Gastrocnemius medialis (tissue), 4 donors: ENCODE measurements at regions not wholly inside any gene's neighbourhood (a gene's known extent, or its start where the extent isn't known, plus 50 kb on each side); places are given as distances from the start of the nearest gene placed in this dataset.

Experiments used
- ATAC-seq, 2 donors: fragments of 150-250 bp; one replicate each; pipeline ENCODE4 v1.9.1; 2016
- DNase-seq, 2 donors: peaks; one replicate each; pipeline ENCODE4 v3.0.0-alpha.2; 2019
- H3K27ac ChIP-seq, 4 donors: fragments of 200-600 bp; sonication (generic); 1 replicate in 1 of 4; 2 replicates in 3 of 4; pipeline ENCODE4 v1.5.1; 2016 to 2018; ENCODE audit warnings: mild to moderate bottlenecking in 2 of 4, moderate library complexity in 1 of 4
- H3K27me3 ChIP-seq, 3 donors: fragments of 200-600 bp; sonication (generic) in 2 of 3; 1 replicate in 1 of 3; 2 replicates in 2 of 3; pipeline versions ENCODE4 v1.5.1 to v1.6.0; 2016 to 2019; ENCODE audit warnings: mild to moderate bottlenecking in 1 of 3, moderate library complexity in 1 of 3
- H3K36me3 ChIP-seq, 2 donors: fragments of 200-600 bp; sonication (generic) in 1 of 2; one replicate each; pipeline ENCODE4 v1.5.1; 2017 to 2018
- H3K4me1 ChIP-seq, 2 donors: fragments of 200-600 bp; sonication (generic) in 1 of 2; one replicate each; pipeline ENCODE4 v1.5.1; 2016 to 2017; ENCODE audit warnings: mild to moderate bottlenecking in 2 of 2
- H3K4me3 ChIP-seq, 4 donors: fragments of 200-600 bp; sonication (generic) in 3 of 4; 1 replicate in 1 of 4; 2 replicates in 3 of 4; pipeline ENCODE4 v1.5.1; 2016 to 2019; ENCODE audit warnings: mild to moderate bottlenecking in 2 of 4
- H3K9me3 ChIP-seq, 3 donors: fragments of 200-600 bp; sonication (generic) in 2 of 3; 1 replicate in 1 of 3; 2 replicates in 2 of 3; pipeline ENCODE4 v1.5.1; 2016 to 2019
- POLR2A ChIP-seq, 2 donors: fragments of 450-650 bp; IDR thresholded peaks; one replicate each; pipeline ENCODE4 v1.6.1; 2017; ENCODE audit warnings: antibody characterized with exemption in 2 of 2, mild to moderate bottlenecking in 2 of 2, moderate library complexity in 2 of 2
- in situ Hi-C, 4 donors: fragments of 200-750 bp; cut with MboI; loops; one replicate each; pipeline versions ENCODE4 v1.15.0 to v1.8.0; 2017; ENCODE audit warnings: low sequenced_read_pairs in 4 of 4
- intact Hi-C: fragments of 100-400 bp; cut with DNase I; formaldehyde crosslinking; loops from one replicate; pipeline ENCODE4 v1.15.1; 2023; ENCODE audit warnings: low total_unique reads
- TF ChIP-seq, protein P1 (sequence below), 5 experiments: fragments of 450-650 bp in 3 of 5; fragments of 200-600 bp in 2 of 5; sonication (generic) in 2 of 5; IDR thresholded peaks in 4 of 5; conservative IDR thresholded peaks in 1 of 5; 1 replicate in 4 of 5; 2 replicates in 1 of 5; pipeline ENCODE4 v1.5.1; 2016 to 2019; ENCODE audit warnings: antibody characterized with exemption in 5 of 5, mild to moderate bottlenecking in 3 of 5, moderate library complexity in 3 of 5

DNA sequence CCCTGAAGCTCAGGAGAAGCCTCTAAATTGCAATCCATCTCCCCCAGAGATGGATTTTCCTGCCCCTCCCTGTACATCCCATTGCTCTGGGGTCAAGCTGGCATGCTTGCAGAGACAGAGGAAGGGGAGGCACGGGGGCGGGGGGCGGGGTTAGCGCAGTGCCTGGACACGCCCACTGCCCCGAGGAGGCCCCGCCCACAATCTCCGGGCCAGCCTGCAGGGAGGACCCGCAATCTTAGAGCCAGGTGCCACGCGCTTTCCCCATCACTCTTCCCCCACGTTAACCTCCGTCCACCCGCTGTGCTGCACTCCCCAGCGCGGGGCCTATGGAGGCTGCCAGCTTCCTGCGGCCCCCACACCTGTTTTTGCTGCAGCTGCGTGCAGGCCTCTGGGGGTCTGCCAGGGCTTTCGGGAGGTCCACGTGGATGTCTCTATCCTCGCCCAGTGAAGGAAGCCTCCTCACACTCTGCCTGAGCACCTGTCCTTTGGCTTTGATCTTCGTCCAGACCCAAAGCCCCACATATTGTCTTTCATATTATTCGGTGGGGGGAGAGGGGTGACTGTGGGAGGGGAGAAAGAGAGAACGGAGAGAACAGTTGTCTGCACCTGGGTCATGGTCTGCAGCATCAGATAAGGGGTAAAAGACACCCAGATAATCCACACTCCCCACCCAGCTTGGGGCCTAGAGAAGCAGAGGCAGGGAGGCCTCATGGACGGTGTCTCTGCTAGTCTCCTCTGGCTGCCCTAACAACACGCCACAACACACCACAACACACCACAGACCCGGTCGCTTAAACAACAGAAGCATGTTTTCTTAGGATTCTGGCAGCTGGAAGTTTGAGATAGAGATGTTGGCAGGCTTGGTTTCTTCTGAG lies 118.0 kb upstream of the MEF2A start:
- in situ Hi-C loops: no loop called here
- H3K27me3 ChIP-seq: no peaks in the 10 kb centered on the region
- DNase-seq (no peak), ATAC-seq (no peak)
- no peaks in the 10 kb centered on the region for H3K36me3 ChIP-seq
- intact Hi-C loops: no loop called here
- no peak overlapping the region for H3K27ac ChIP-seq
- no peaks in the 10 kb centered on the region for H3K9me3 ChIP-seq
- peaks cover 29 to 37% of the 10 kb centered on the region in 2 donors for H3K4me1 ChIP-seq
- no peak for TF ChIP-seq POLR2A (IDR thresholded peaks at IDR 0.05)
- H3K4me3 ChIP-seq: peak overlapping the region in 1 of 4 donors; percentile 18

DNA sequence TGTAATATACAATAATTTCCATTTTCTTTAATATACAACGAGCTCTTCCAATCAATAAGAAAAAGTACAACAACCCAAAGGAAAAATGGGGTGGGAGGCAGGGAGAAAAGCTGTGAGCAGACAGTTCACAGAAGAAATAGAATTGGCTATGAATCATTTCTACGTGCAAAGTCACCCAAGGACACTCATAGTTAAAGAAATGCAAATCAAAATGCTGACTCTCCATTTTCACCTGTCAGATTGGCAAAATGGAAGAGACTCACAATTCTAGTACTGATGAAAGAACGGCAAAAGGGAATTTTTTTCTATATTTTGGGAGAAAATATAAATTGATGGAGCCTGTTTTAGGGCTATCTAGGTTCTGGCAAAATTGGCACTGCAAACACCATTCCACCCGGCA lies 116.3 kb upstream of the MEF2A start:
- no peak overlapping the region for H3K27ac ChIP-seq
- H3K9me3 ChIP-seq: no peaks in the 10 kb centered on the region
- H3K4me3 ChIP-seq: no peak overlapping the region
- DNase-seq (no peak), ATAC-seq (no peak)
- in situ Hi-C loops (no loop called here), intact Hi-C loops (no loop called here)
- H3K36me3 ChIP-seq: no peaks in the 10 kb centered on the region
- H3K4me1 ChIP-seq: peaks cover 40 to 41% of the 10 kb centered on the region in 2 donors
- no peaks in the 10 kb centered on the region for H3K27me3 ChIP-seq
- TF ChIP-seq POLR2A (IDR thresholded peaks at IDR 0.05): no peak
- TF ChIP-seq, protein P1, sequence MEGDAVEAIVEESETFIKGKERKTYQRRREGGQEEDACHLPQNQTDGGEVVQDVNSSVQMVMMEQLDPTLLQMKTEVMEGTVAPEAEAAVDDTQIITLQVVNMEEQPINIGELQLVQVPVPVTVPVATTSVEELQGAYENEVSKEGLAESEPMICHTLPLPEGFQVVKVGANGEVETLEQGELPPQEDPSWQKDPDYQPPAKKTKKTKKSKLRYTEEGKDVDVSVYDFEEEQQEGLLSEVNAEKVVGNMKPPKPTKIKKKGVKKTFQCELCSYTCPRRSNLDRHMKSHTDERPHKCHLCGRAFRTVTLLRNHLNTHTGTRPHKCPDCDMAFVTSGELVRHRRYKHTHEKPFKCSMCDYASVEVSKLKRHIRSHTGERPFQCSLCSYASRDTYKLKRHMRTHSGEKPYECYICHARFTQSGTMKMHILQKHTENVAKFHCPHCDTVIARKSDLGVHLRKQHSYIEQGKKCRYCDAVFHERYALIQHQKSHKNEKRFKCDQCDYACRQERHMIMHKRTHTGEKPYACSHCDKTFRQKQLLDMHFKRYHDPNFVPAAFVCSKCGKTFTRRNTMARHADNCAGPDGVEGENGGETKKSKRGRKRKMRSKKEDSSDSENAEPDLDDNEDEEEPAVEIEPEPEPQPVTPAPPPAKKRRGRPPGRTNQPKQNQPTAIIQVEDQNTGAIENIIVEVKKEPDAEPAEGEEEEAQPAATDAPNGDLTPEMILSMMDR (IDR thresholded peaks at IDR 0.05 in 4 of 5, conservative IDR thresholded peaks at IDR 0.05 in 1 of 5): no peak

DNA sequence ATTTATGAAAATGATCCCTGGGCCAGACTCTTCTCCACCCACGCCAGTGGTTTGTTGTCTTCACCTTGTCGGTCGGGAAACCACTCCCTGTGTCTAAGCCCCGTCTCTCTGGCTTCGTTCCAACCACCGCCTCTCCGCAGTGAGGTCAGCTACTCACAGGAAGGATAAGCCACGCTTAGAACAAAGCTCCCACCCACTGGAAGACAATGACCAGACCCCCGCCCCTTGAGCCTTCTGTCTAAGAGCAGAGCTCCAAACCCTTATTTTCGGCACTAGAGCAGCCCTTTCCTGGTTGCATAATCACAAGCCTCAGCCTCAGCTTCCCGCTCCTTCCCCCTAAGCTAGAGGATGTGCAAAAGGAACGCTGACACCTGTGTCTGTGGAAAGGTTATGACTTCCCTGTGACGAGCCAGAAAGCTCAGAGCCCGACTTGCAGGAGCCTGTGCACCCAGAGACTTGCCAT lies 114.9 kb upstream of the MEF2A start:
- peak; percentile 27 to 43 for DNase-seq
- in situ Hi-C loops (no loop called here), intact Hi-C loops (loop anchor here (10.0 kb wide), 1 partner anchor 54 kb away; no protein-coding TSS in a partner anchor)
- Histone ChIP-seq H3K27ac (peak overlapping the region; percentile 23 to 90 (median 87)), H3K36me3 (no peaks in the 10 kb centered on the region), H3K4me3 (no peak overlapping the region), H3K27me3 (no peaks in the 10 kb centered on the region), H3K4me1 (peaks cover 49 to 50% of the 10 kb centered on the region in 2 donors), H3K9me3 (no peaks in the 10 kb centered on the region)
- peak in 1 of 2 donors; percentile 23 for ATAC-seq
- TF ChIP-seq, protein P1 (IDR thresholded peaks at IDR 0.05 in 4 of 5, conservative IDR thresholded peaks at IDR 0.05 in 1 of 5): no peak
- TF ChIP-seq POLR2A (IDR thresholded peaks at IDR 0.05): no peak

DNA sequence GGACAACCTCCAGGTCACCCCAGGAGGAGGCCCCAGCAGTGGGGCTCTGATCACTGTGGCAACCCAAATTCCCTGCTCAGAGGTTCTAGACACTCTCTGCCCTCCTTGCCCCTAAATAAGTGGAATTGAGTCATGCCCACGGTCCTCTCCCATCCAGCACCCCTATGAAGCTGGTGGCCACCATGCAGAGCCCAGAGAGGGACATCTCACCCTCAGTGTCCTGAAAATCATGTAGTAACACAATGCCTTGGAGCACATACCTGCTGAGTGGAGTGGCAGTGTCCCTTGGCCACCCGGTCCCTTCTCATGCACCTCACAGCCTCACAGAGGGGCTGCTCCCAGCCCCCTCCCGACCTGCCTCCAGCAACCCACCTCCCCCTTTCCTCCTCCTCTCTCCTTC lies 114.3 kb upstream of the MEF2A start:
- DNase-seq (no peak), ATAC-seq (no peak)
- Histone ChIP-seq H3K4me1 (peaks cover 49 to 50% of the 10 kb centered on the region in 2 donors), H3K9me3 (no peaks in the 10 kb centered on the region), H3K36me3 (no peaks in the 10 kb centered on the region), H3K27ac (peak overlapping the region; percentile 23 to 90 (median 87)), H3K4me3 (no peak overlapping the region), H3K27me3 (no peaks in the 10 kb centered on the region)
- no peak for TF ChIP-seq POLR2A (IDR thresholded peaks at IDR 0.05)
- TF ChIP-seq, protein P1 (IDR thresholded peaks at IDR 0.05 in 4 of 5, conservative IDR thresholded peaks at IDR 0.05 in 1 of 5): no peak
- intact Hi-C loops: loop anchor here (10.0 kb wide), 1 partner anchor 53 kb away; no protein-coding TSS in a partner anchor
- in situ Hi-C loops: no loop called here

DNA sequence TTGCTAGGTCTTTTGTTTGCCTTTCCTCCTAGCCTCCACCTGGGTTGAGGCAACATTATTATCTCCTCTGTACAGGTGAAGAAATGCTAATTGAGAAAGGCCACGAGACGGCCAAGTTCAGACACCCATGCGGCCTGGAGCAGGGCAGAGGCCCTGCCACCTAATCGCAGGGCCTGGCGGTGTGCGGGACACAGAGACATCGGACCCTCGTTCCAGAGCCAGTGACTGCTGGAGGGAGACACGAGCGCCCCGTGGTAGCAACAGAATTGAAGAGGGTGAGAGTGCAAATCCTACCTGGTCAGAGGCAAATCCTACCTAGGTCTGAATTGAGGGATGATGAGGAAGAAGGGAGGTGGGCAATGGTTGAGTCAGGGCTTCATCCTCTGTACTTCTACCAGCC lies 113.8 kb upstream of the MEF2A start:
- DNase-seq (no peak), ATAC-seq (no peak)
- intact Hi-C loops (loop anchor here (10.0 kb wide), 1 partner anchor 53 kb away; no protein-coding TSS in a partner anchor), in situ Hi-C loops (no loop called here)
- Histone ChIP-seq H3K4me3 (no peak overlapping the region), H3K4me1 (peaks cover 49 to 50% of the 10 kb centered on the region in 2 donors), H3K9me3 (no peaks in the 10 kb centered on the region), H3K27me3 (no peaks in the 10 kb centered on the region), H3K36me3 (no peaks in the 10 kb centered on the region), H3K27ac (peak overlapping the region; percentile 37 to 90 (median 87))
- TF ChIP-seq, protein P1 (IDR thresholded peaks at IDR 0.05 in 4 of 5, conservative IDR thresholded peaks at IDR 0.05 in 1 of 5): no peak
- no peak for TF ChIP-seq POLR2A (IDR thresholded peaks at IDR 0.05)
